HepG2 (cell line): ENCODE measurements at regions not wholly inside any gene's neighbourhood (a gene's known extent, or its start where the extent isn't known, plus 50 kb on each side); places are given as distances from the start of the nearest gene placed in this dataset.

Experiments used
- ATAC-seq: fragments of 200-7000 bp; cut with Tn5 transposase; 3 replicates; pipeline ENCODE4 v1.9.1; 2020; ENCODE audit warnings: mild to moderate bottlenecking, moderate library complexity
- BruUV-seq: library from RNA; stranded (reverse); fragments of 400-500 nt; replicated peaks from 2 replicates; lab custom pipeline; 2021; lab: Mats Ljungman, UMichigan
- CTCF ChIA-PET: fragments of 300-600 bp; formaldehyde crosslinking; extraction: SDS; loops from one replicate; lab custom pipeline; 2021; ENCODE audit warnings: low total read pairs, inconsistent platforms, low intra/inter-chr PET ratio; lab: Yijun Ruan, JAX
- POLR2A ChIA-PET: fragments of 350-600 bp; sonication (Branson Sonifier 250); formaldehyde crosslinking; loops from one replicate; lab custom pipeline; 2020; ENCODE audit warnings: antibody characterized with exemption, inconsistent platforms; lab: Yijun Ruan, JAX
- DNase-seq: peaks from one replicate; pipeline ENCODE4 v3.0.0-alpha.2; 2015; ENCODE audit warnings: low spot score
- FAIRE-seq: peaks from 3 replicates; lab custom pipeline; 2011; peaks lifted over from hg19 to GRCh38; lab: Jason Lieb, UNC
- H2AFZ ChIP-seq: one replicate; pipeline ENCODE4 v1.6.1; 2011; ENCODE audit warnings: low read length, inconsistent platforms
- H3K27ac ChIP-seq: fragments of 300-600 bp; 3 replicates; pipeline ENCODE4 v1.8.0; 2011; ENCODE audit warnings: mixed run types, mild to moderate bottlenecking, mixed read lengths, low read length, inconsistent platforms; ENCODE audit not compliant: insufficient read depth; ENCODE audit errors: extremely low read length
- H3K27me3 ChIP-seq, 2 experiments: fragments of 200-600 bp in 1 of 2; 2 replicates in 1 of 2; 3 replicates in 1 of 2; pipeline versions ENCODE4 v1.6.0 to v1.8.0; 2011; ENCODE audit warnings: low read length in 2 of 2, mild to moderate bottlenecking in 2 of 2, moderate library complexity in 2 of 2, inconsistent platforms in 1 of 2; ENCODE audit not compliant: insufficient read depth in 2 of 2, control insufficient read depth in 1 of 2
- H3K36me3 ChIP-seq, 2 experiments: fragments of 200-600 bp in 1 of 2; replicated peaks in 1 of 2; 2 replicates in 1 of 2; 3 replicates in 1 of 2; pipeline versions ENCODE4 v1.5.1 to v1.8.0; 2011; ENCODE audit warnings: low read length in 2 of 2, inconsistent platforms in 1 of 2; ENCODE audit not compliant: insufficient read depth in 2 of 2, control insufficient read depth in 1 of 2
- H3K4me1 ChIP-seq: 2 replicates; pipeline ENCODE4 v1.5.1; 2012; ENCODE audit warnings: low read length, inconsistent platforms; ENCODE audit not compliant: insufficient read depth
- H3K4me2 ChIP-seq: 2 replicates; pipeline ENCODE4 v1.6.0; 2011; ENCODE audit warnings: low read depth, low read length, inconsistent platforms
- H3K4me3 ChIP-seq, 3 experiments: fragments of 200-600 bp in 1 of 3; sonication (generic), shearing (Covaris generic) in 1 of 3; replicated peaks in 1 of 3; 2 replicates each; pipeline ENCODE4 v1.5.1; 2011 to 2016; ENCODE audit warnings: low read length in 3 of 3, inconsistent platforms in 2 of 3, low read depth in 2 of 3, mild to moderate bottlenecking in 2 of 3, control low read depth in 1 of 3, mixed read lengths in 1 of 3; ENCODE audit not compliant: insufficient read depth in 1 of 3
- H3K79me2 ChIP-seq: one replicate; pipeline ENCODE4 v1.6.1; 2011; ENCODE audit warnings: low read length, inconsistent platforms; ENCODE audit not compliant: insufficient read depth
- H3K9ac ChIP-seq: 2 replicates; pipeline ENCODE4 v1.6.0; 2011; ENCODE audit warnings: mild to moderate bottlenecking, low read depth, low read length, inconsistent platforms; ENCODE audit not compliant: insufficient read depth
- H3K9me3 ChIP-seq: 2 replicates; pipeline ENCODE4 v1.5.1; 2012; ENCODE audit warnings: mild to moderate bottlenecking, low read length
- H4K20me1 ChIP-seq: 2 replicates; pipeline ENCODE4 v1.6.0; 2011; ENCODE audit warnings: inconsistent platforms, mild to moderate bottlenecking, low read length, moderate library complexity; ENCODE audit not compliant: insufficient read depth
- HNF4A ChIP-seq: sonication (generic); formaldehyde crosslinking; IDR thresholded peaks from 2 replicates; pipeline ENCODE4 v1.4.0; 2020; ENCODE audit warnings: missing genetic modification reagents
- ISL2 ChIP-seq: sonication (generic); formaldehyde crosslinking; IDR thresholded peaks from 2 replicates; pipeline ENCODE4 v1.5.0; 2020; ENCODE audit warnings: missing genetic modification reagents
- NFKBIZ ChIP-seq: IDR thresholded peaks from 2 replicates; pipeline ENCODE4 v1.6.1; 2018; ENCODE audit warnings: missing genetic modification reagents, missing compliant biosample characterization
- ZBTB40 ChIP-seq, 2 experiments: fragments of 450-650 bp in 1 of 2; sonication (generic) in 1 of 2; formaldehyde crosslinking in 1 of 2; IDR thresholded peaks; 2 replicates each; pipeline versions ENCODE4 v1.6.1 to v1.8.0; 2016 to 2022; ENCODE audit warnings: antibody characterized with exemption in 1 of 2, mild to moderate bottlenecking in 1 of 2, missing genetic modification reagents in 1 of 2
- ZNF335 ChIP-seq: sonication (generic); formaldehyde crosslinking; IDR thresholded peaks from 2 replicates; pipeline ENCODE4 v1.4.0; 2020; ENCODE audit warnings: missing genetic modification reagents
- ZNF747 ChIP-seq: sonication (generic); formaldehyde crosslinking; IDR thresholded peaks from 2 replicates; pipeline ENCODE4 v1.8.1; 2023; ENCODE audit warnings: missing genetic modification reagents, mild to moderate bottlenecking, borderline replicate concordance
- ZNF768 ChIP-seq: sonication (generic); formaldehyde crosslinking; IDR thresholded peaks from 2 replicates; pipeline ENCODE4 v1.4.0; 2020; ENCODE audit warnings: missing genetic modification reagents
- WGBS: methylation state at CpG from one replicate; pipeline ENCODE4 v1.1.6; 2017; ENCODE audit warnings: low lambda C conversion rate; 5-methylcytosine and 5-hydroxymethylcytosine counted together
- in situ Hi-C: cut with HindIII; loops from 2 replicates; pipeline ENCODE4 v1.10.0; 2017; ENCODE audit warnings: low pct_unique_long_range_greater_than_20kb; ENCODE audit not compliant: extremely low pct_ligation_motif_present
- intact Hi-C: fragments of 100-400 bp; cut with micrococcal nuclease; formaldehyde crosslinking; loops from one replicate; pipeline ENCODE4 v1.10.0; 2022; ENCODE audit not compliant: unreplicated experiment
- TF ChIP-seq, protein P1 (sequence below): sonication (generic); formaldehyde crosslinking; IDR thresholded peaks from 2 replicates; pipeline ENCODE4 v1.4.0; 2020; ENCODE audit warnings: missing genetic modification reagents
- TF ChIP-seq, protein P2 (sequence below): sonication (generic); formaldehyde crosslinking; IDR thresholded peaks from 2 replicates; pipeline ENCODE4 v1.4.0; 2020; ENCODE audit warnings: mild to moderate bottlenecking, missing genetic modification reagents, borderline replicate concordance

DNA sequence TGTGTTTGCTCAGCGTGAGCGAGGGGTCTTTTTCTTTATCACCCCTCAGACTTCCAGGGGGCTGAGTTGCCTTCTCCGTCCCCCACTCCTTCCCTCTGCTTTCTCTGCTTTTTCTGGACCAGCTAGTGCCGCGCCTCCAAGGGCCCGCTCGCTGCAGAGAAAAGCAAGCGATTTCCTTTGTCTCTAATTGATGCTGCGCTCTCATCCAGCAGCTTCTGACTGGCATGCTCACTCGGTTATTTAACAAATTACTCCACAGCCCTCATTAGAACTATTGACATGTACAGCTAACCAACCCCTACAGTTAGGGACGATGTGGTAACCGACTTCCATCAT, 288.0 kb downstream of the ELAVL2 start:
- 65% methylated on average over 12 of the region's 12 CpGs for WGBS
- no peak for DNase-seq
- H4K20me1 ChIP-seq, result no peaks in the 10 kb centered on the region
- H3K9me3 ChIP-seq, result no peaks in the 10 kb centered on the region
- H3K4me2 ChIP-seq, result no peak overlapping the region
- ChIA-PET POLR2A (no interaction called here), CTCF (no interaction called here)
- in situ Hi-C loops (no loop called here), intact Hi-C loops (no loop called here)
- no peak overlapping the region for H3K27ac ChIP-seq
- no peak for FAIRE-seq
- no peaks in the 10 kb centered on the region for H3K79me2 ChIP-seq
- H3K27me3 ChIP-seq, result no peaks in the 10 kb centered on the region
- H3K4me1 ChIP-seq, result no peaks in the 10 kb centered on the region
- ATAC-seq, result no peak
- H2AFZ ChIP-seq, result no peak overlapping the region
- BruUV-seq, result no TSS peak
- H3K9ac ChIP-seq, result no peak overlapping the region
- no peaks in the 10 kb centered on the region for H3K36me3 ChIP-seq
- H3K4me3 ChIP-seq, result no peak overlapping the region
- TF ChIP-seq NFKBIZ (CRISPR knock-in tag), result no peak
- TF ChIP-seq ZNF747 (CRISPR knock-in tag), result no peak
- TF ChIP-seq ISL2 (CRISPR knock-in tag), result no peak
- TF ChIP-seq, protein P1, sequence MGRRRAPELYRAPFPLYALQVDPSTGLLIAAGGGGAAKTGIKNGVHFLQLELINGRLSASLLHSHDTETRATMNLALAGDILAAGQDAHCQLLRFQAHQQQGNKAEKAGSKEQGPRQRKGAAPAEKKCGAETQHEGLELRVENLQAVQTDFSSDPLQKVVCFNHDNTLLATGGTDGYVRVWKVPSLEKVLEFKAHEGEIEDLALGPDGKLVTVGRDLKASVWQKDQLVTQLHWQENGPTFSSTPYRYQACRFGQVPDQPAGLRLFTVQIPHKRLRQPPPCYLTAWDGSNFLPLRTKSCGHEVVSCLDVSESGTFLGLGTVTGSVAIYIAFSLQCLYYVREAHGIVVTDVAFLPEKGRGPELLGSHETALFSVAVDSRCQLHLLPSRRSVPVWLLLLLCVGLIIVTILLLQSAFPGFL (CRISPR knock-in tag), result no peak
- no peak for TF ChIP-seq ZNF335
- no peak for TF ChIP-seq ZBTB40 (IDR thresholded peaks at IDR 0.05)
- no peak for TF ChIP-seq ZBTB40 (CRISPR knock-in tag; IDR thresholded peaks at IDR 0.05)
- TF ChIP-seq HNF4A, result no peak
- TF ChIP-seq ZNF768 (CRISPR knock-in tag), result no peak
- TF ChIP-seq, protein P2, sequence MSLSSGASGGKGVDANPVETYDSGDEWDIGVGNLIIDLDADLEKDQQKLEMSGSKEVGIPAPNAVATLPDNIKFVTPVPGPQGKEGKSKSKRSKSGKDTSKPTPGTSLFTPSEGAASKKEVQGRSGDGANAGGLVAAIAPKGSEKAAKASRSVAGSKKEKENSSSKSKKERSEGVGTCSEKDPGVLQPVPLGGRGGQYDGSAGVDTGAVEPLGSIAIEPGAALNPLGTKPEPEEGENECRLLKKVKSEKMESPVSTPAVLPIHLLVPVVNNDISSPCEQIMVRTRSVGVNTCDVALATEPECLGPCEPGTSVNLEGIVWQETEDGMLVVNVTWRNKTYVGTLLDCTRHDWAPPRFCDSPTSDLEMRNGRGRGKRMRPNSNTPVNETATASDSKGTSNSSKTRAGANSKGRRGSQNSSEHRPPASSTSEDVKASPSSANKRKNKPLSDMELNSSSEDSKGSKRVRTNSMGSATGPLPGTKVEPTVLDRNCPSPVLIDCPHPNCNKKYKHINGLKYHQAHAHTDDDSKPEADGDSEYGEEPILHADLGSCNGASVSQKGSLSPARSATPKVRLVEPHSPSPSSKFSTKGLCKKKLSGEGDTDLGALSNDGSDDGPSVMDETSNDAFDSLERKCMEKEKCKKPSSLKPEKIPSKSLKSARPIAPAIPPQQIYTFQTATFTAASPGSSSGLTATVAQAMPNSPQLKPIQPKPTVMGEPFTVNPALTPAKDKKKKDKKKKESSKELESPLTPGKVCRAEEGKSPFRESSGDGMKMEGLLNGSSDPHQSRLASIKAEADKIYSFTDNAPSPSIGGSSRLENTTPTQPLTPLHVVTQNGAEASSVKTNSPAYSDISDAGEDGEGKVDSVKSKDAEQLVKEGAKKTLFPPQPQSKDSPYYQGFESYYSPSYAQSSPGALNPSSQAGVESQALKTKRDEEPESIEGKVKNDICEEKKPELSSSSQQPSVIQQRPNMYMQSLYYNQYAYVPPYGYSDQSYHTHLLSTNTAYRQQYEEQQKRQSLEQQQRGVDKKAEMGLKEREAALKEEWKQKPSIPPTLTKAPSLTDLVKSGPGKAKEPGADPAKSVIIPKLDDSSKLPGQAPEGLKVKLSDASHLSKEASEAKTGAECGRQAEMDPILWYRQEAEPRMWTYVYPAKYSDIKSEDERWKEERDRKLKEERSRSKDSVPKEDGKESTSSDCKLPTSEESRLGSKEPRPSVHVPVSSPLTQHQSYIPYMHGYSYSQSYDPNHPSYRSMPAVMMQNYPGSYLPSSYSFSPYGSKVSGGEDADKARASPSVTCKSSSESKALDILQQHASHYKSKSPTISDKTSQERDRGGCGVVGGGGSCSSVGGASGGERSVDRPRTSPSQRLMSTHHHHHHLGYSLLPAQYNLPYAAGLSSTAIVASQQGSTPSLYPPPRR, result no peak
